ENCODE measurements at regions not wholly inside any gene's neighbourhood (a gene's known extent, or its start where the extent isn't known, plus 50 kb on each side); places are given as distances from the start of the nearest gene placed in this dataset.

DNA sequence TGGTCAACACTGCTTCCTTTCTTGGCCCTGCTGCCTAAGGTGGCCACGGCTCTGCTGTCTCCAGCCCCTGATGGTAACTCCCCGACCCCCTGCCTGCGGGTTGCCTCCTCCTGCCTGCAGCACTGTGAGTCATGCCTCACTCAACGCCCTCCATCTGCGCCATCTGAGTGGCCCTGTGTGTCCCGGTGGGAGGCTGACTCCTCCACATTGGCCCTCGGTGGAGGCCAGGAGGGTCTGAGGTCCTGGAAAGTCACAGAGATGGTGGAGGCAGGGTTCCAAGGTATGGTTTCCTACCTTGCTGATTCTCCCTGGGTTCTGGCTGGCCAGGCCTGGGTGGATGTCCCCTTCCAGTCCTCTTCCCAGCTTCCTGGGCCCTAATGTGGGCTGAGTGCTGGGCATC lies 64.5 kb upstream of the ADAMTS2 start:
- no peak for DNase-seq (ENCODE audit: low read depth, low spot score)
- Histone ChIP-seq H3K27me3 (ENCODE audit: control insufficient read depth, insufficient read depth, low read length) (no peaks in the 10 kb centered on the region), H3K4me3 (ENCODE audit: low read depth, low read length) (no peak overlapping the region), H3K27ac (ENCODE audit: low read depth, low read length) (no peak overlapping the region), H3K9me3 (ENCODE audit: control insufficient read depth, insufficient read depth, low read length) (peaks cover 63% of the 10 kb centered on the region)
- ChIA-PET CTCF (no interaction called here), POLR2A (no interaction called here)
- TF ChIP-seq CTCF (IDR thresholded peaks at IDR 0.05; ENCODE audit: low read depth, low read length) = no peak

GRCh38 chr5:179408611-179409010 lies 63.4 kb upstream of the ADAMTS2 start:
- CTCF ChIA-PET = interaction anchor here (0.6 kb wide), 2 partner anchors 242 to 395 kb away, joined by 3 to 4 read pairs; no protein-coding TSS in a partner anchor
- Histone ChIP-seq H3K27ac (ENCODE audit: low read depth, low read length) (no peak overlapping the region), H3K4me3 (ENCODE audit: low read depth, low read length) (no peak overlapping the region), H3K9me3 (ENCODE audit: control insufficient read depth, insufficient read depth, low read length) (peaks cover 53% of the 10 kb centered on the region), H3K27me3 (ENCODE audit: control insufficient read depth, insufficient read depth, low read length) (no peaks in the 10 kb centered on the region)
- POLR2A ChIA-PET = no interaction called here
- DNase-seq (ENCODE audit: low read depth, low spot score) = no peak
- TF ChIP-seq CTCF (IDR thresholded peaks at IDR 0.05; ENCODE audit: low read depth, low read length) = no peak

GRCh38 chr5:179407191-179408175 lies 62.2 kb upstream of the ADAMTS2 start:
- Histone ChIP-seq H3K27ac (ENCODE audit: low read depth, low read length) (no peak overlapping the region), H3K27me3 (ENCODE audit: control insufficient read depth, insufficient read depth, low read length) (no peaks in the 10 kb centered on the region), H3K4me3 (ENCODE audit: low read depth, low read length) (no peak overlapping the region), H3K9me3 (ENCODE audit: control insufficient read depth, insufficient read depth, low read length) (peaks cover 45% of the 10 kb centered on the region)
- TF ChIP-seq CTCF (IDR thresholded peaks at IDR 0.05; ENCODE audit: low read depth, low read length) = no peak
- POLR2A ChIA-PET = no interaction called here
- no peak for DNase-seq (ENCODE audit: low read depth, low spot score)
- CTCF ChIA-PET = no interaction called here

- TF ChIP-seq CTCF (IDR thresholded peaks at IDR 0.05; ENCODE audit: low read depth, low read length) = no peak
- no peak overlapping the region for H3K4me3 ChIP-seq (ENCODE audit: low read depth, low read length)
- DNase-seq (ENCODE audit: low read depth, low spot score) = no peak
- no peaks in the 10 kb centered on the region for H3K27me3 ChIP-seq (ENCODE audit: control insufficient read depth, insufficient read depth, low read length)
- no peak overlapping the region for H3K27ac ChIP-seq (ENCODE audit: low read depth, low read length)
- ChIA-PET CTCF (no interaction called here), POLR2A (no interaction called here)
- peaks cover 45% of the 10 kb centered on the region for H3K9me3 ChIP-seq (ENCODE audit: control insufficient read depth, insufficient read depth, low read length)
These were observed 61.0 kb upstream of the ADAMTS2 start for GRCh38 chr5:179406031-179406961.

All from AG04450 (cell line).